GM12878 (cell line): ENCODE measurements at regions not wholly inside any gene's neighbourhood (a gene's known extent, or its start where the extent isn't known, plus 50 kb on each side); places are given as distances from the start of the nearest gene placed in this dataset.

Experiments used
- ATAC-seq: fragments of 200-7000 bp; cut with Tn5 transposase; 3 replicates; pipeline ENCODE4 v1.9.1; 2020; ENCODE audit warnings: mild to moderate bottlenecking, moderate library complexity
- BruUV-seq: library from RNA; stranded (reverse); fragments of 400-500 nt; replicated peaks from 2 replicates; lab custom pipeline; 2021; lab: Mats Ljungman, UMichigan
- CTCF ChIA-PET: fragments of 300-600 bp; sonication (Branson Sonifier 250); formaldehyde crosslinking; extraction: SDS; loops from one replicate; lab custom pipeline; 2021; ENCODE audit warnings: inconsistent platforms; lab: Yijun Ruan, JAX
- POLR2A ChIA-PET: fragments of 350-600 bp; formaldehyde crosslinking; extraction: SDS; loops from one replicate; lab custom pipeline; 2021; ENCODE audit warnings: inconsistent platforms; lab: Charles Lee
- RAD21 ChIA-PET: fragments of 300-600 bp; sonication (Branson Sonifier 250); formaldehyde crosslinking; loops from one replicate; lab custom pipeline; 2023; ENCODE audit warnings: antibody characterized with exemption; ENCODE audit not compliant: unreplicated experiment; lab: Charles Lee
- SMC1A ChIA-PET: fragments of 300-600 bp; sonication (Branson Sonifier 250); formaldehyde crosslinking; loops from one replicate; lab custom pipeline; 2023; ENCODE audit not compliant: unreplicated experiment, uncharacterized antibody; lab: Charles Lee
- DNase-seq: peaks from one replicate; pipeline ENCODE4 v3.0.0-alpha.2; 2011; ENCODE audit warnings: low read depth, low spot score
- FAIRE-seq: peaks from 3 replicates; lab custom pipeline; 2011; peaks lifted over from hg19 to GRCh38; lab: Jason Lieb, UNC
- H2AFZ ChIP-seq: 2 replicates; pipeline ENCODE4 v1.6.0; 2011; ENCODE audit warnings: low read depth, low read length, control low read depth; ENCODE audit not compliant: control insufficient read depth
- H3K27ac ChIP-seq: 2 replicates; pipeline ENCODE4 v1.5.1; 2011; ENCODE audit warnings: control low read depth; ENCODE audit not compliant: control insufficient read depth, insufficient read depth
- H3K27me3 ChIP-seq, 2 experiments: replicated peaks in 1 of 2; 2 replicates each; pipeline versions ENCODE4 v1.6.0 to v1.6.1; 2011; ENCODE audit warnings: low read length in 1 of 2; ENCODE audit not compliant: control insufficient read depth in 2 of 2, insufficient read depth in 2 of 2
- H3K36me3 ChIP-seq, 2 experiments: 2 replicates each; pipeline ENCODE4 v1.5.1; 2011; ENCODE audit warnings: low read length in 1 of 2; ENCODE audit not compliant: control insufficient read depth in 2 of 2, insufficient read depth in 2 of 2
- H3K4me1 ChIP-seq: 2 replicates; pipeline ENCODE4 v1.6.1; 2011; ENCODE audit warnings: mild to moderate bottlenecking, low read length, moderate library complexity, mixed read lengths; ENCODE audit not compliant: control insufficient read depth, insufficient read depth
- H3K4me2 ChIP-seq: 2 replicates; pipeline ENCODE4 v1.6.0; 2011; ENCODE audit warnings: control low read depth; ENCODE audit not compliant: control insufficient read depth, insufficient read depth
- H3K4me3 ChIP-seq: fragments of 200-600 bp; sonication (generic); 2 replicates; pipeline ENCODE4 v1.5.1; 2016
- H3K79me2 ChIP-seq: 2 replicates; pipeline ENCODE4 v1.6.0; 2011; ENCODE audit warnings: low read length; ENCODE audit not compliant: control insufficient read depth, insufficient read depth
- H3K9ac ChIP-seq: 2 replicates; pipeline ENCODE4 v1.8.0; 2011; ENCODE audit warnings: low read length, control low read depth, mixed read lengths; ENCODE audit not compliant: control insufficient read depth, insufficient read depth
- H3K9me3 ChIP-seq: replicated peaks from 3 replicates; pipeline ENCODE4 v1.5.1; 2011; ENCODE audit warnings: mild to moderate bottlenecking, low read length; ENCODE audit not compliant: control insufficient read depth, insufficient read depth
- H4K20me1 ChIP-seq: 2 replicates; pipeline ENCODE4 v1.6.0; 2011; ENCODE audit not compliant: control insufficient read depth, insufficient read depth
- MYC ChIP-seq: IDR thresholded peaks from 2 replicates; pipeline ENCODE4 v1.6.1; 2011; ENCODE audit warnings: mild to moderate bottlenecking, low read length, moderate library complexity, inconsistent platforms; ENCODE audit not compliant: insufficient read depth, insufficient replicate concordance, insufficient read length, severe bottlenecking
- RFX5 ChIP-seq: IDR thresholded peaks from 2 replicates; pipeline ENCODE4 v1.6.1; 2011; ENCODE audit warnings: low read depth, low read length, improper control_type of control experiment
- RUNX3 ChIP-seq: IDR thresholded peaks from 2 replicates; pipeline ENCODE4 v1.6.1; 2012; ENCODE audit warnings: low read length, inconsistent platforms
- SRF ChIP-seq, 2 experiments: IDR thresholded peaks; 2 replicates each; pipeline ENCODE4 v1.6.1; 2011; ENCODE audit warnings: low read depth in 2 of 2, low read length in 2 of 2, mild to moderate bottlenecking in 1 of 2, moderate library complexity in 1 of 2
- WGBS: methylation state at CpG from one replicate; pipeline ENCODE4 v1.1.6; 2016; ENCODE audit warnings: low lambda C conversion rate; ENCODE audit not compliant: insufficient replicate concordance, insufficient coverage; ENCODE audit errors: missing lambda C conversion rate; 5-methylcytosine and 5-hydroxymethylcytosine counted together
- in situ Hi-C: fragments of 300-500 bp; cut with MboI; formaldehyde crosslinking; loops from 9 replicates; pipeline ENCODE4 v1.14.3; 2018; ENCODE audit warnings: mixed read lengths
- intact Hi-C: fragments of 100-400 bp; cut with micrococcal nuclease; formaldehyde crosslinking; loops from one replicate; pipeline ENCODE4 v1.14.2; 2022; ENCODE audit not compliant: unreplicated experiment
- TF ChIP-seq, protein P1 (sequence below): fragments of 150-350 bp; IDR thresholded peaks from 2 replicates; pipeline ENCODE4 v1.6.1; 2014; ENCODE audit warnings: mild to moderate bottlenecking, low read depth, low read length
- TF ChIP-seq, protein P2 (sequence below): fragments of 450-650 bp; formaldehyde crosslinking; IDR thresholded peaks from 2 replicates; pipeline ENCODE4 v1.5.0; 2022; ENCODE audit warnings: mild to moderate bottlenecking, missing genetic modification characterization
- TF ChIP-seq, protein P3 (sequence below): IDR thresholded peaks from 2 replicates; pipeline ENCODE4 v1.6.1; 2011; ENCODE audit warnings: mild to moderate bottlenecking, low read depth, low read length, moderate library complexity; ENCODE audit not compliant: insufficient replicate concordance

DNA sequence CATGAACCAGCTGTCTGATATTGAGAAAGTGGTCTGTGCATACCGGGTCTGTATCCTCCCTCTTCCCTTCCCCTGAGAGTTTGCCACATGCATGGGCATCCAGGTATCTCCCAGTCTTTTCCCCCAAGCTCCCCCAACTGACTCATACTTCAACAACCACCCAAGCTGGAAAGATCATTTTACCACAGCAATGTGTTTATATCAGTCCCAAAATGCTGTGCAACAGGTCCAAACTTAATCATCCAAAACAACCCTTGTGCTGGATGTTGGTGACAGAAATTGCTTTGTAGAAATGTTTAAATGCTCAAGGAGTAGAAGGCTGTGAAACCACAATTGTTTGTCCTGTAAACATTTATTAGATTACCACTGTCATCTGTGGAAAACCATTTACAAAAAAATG, 286.8 kb upstream of the KLF3 start:
- POLR2A ChIA-PET, result no interaction called here

More for the DNA sequence above, 286.8 kb upstream of the KLF3 start:
- Histone ChIP-seq H3K36me3 (no peaks in the 10 kb centered on the region), H4K20me1 (no peaks in the 10 kb centered on the region), H3K4me3 (no peak overlapping the region), H3K4me2 (no peak overlapping the region), H3K9ac (no peak overlapping the region), H3K4me1 (no peaks in the 10 kb centered on the region), H3K79me2 (no peaks in the 10 kb centered on the region), H2AFZ (no peak overlapping the region), H3K27me3 (no peaks in the 10 kb centered on the region), H3K27ac (no peak overlapping the region), H3K9me3 (no peaks in the 10 kb centered on the region)
- in situ Hi-C loops, result no loop called here
- RAD21 ChIA-PET, result no interaction called here
- intact Hi-C loops, result no loop called here
- 0% methylated on average over 1 of the region's 1 CpG for WGBS
- SMC1A ChIA-PET, result no interaction called here
- BruUV-seq, result no TSS peak
- FAIRE-seq, result no peak
- TF ChIP-seq SRF (IDR thresholded peaks at IDR 0.05; ENCODE audit: low read depth in 2 of 2, low read length in 2 of 2), result no peak
- TF ChIP-seq, protein P1, sequence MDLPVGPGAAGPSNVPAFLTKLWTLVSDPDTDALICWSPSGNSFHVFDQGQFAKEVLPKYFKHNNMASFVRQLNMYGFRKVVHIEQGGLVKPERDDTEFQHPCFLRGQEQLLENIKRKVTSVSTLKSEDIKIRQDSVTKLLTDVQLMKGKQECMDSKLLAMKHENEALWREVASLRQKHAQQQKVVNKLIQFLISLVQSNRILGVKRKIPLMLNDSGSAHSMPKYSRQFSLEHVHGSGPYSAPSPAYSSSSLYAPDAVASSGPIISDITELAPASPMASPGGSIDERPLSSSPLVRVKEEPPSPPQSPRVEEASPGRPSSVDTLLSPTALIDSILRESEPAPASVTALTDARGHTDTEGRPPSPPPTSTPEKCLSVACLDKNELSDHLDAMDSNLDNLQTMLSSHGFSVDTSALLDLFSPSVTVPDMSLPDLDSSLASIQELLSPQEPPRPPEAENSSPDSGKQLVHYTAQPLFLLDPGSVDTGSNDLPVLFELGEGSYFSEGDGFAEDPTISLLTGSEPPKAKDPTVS, result no peak
- TF ChIP-seq MYC, result no peak
- no peak for TF ChIP-seq RUNX3
- TF ChIP-seq RFX5, result no peak
- TF ChIP-seq, protein P2, sequence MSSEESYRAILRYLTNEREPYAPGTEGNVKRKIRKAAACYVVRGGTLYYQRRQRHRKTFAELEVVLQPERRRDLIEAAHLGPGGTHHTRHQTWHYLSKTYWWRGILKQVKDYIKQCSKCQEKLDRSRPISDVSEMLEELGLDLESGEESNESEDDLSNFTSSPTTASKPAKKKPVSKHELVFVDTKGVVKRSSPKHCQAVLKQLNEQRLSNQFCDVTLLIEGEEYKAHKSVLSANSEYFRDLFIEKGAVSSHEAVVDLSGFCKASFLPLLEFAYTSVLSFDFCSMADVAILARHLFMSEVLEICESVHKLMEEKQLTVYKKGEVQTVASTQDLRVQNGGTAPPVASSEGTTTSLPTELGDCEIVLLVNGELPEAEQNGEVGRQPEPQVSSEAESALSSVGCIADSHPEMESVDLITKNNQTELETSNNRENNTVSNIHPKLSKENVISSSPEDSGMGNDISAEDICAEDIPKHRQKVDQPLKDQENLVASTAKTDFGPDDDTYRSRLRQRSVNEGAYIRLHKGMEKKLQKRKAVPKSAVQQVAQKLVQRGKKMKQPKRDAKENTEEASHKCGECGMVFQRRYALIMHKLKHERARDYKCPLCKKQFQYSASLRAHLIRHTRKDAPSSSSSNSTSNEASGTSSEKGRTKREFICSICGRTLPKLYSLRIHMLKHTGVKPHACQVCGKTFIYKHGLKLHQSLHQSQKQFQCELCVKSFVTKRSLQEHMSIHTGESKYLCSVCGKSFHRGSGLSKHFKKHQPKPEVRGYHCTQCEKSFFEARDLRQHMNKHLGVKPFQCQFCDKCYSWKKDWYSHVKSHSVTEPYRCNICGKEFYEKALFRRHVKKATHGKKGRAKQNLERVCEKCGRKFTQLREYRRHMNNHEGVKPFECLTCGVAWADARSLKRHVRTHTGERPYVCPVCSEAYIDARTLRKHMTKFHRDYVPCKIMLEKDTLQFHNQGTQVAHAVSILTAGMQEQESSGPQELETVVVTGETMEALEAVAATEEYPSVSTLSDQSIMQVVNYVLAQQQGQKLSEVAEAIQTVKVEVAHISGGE (CRISPR knock-in tag), result no peak
- TF ChIP-seq, protein P3, sequence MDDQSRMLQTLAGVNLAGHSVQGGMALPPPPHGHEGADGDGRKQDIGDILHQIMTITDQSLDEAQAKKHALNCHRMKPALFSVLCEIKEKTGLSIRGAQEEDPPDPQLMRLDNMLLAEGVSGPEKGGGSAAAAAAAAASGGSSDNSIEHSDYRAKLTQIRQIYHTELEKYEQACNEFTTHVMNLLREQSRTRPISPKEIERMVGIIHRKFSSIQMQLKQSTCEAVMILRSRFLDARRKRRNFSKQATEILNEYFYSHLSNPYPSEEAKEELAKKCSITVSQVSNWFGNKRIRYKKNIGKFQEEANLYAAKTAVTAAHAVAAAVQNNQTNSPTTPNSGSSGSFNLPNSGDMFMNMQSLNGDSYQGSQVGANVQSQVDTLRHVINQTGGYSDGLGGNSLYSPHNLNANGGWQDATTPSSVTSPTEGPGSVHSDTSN, result no peak
- no peak for ATAC-seq
- DNase-seq, result no peak
- CTCF ChIA-PET, result no interaction called here
